ENCODE measurements at regions not wholly inside any gene's neighbourhood (a gene's known extent, or its start where the extent isn't known, plus 50 kb on each side); places are given as distances from the start of the nearest gene placed in this dataset.

GRCh38 chr12:108029051-108029835 lies 99.8 kb upstream of the WSCD2 start:
- no peaks in the 10 kb centered on the region for H3K36me3 Mint-ChIP-seq (ENCODE audit: low read depth)
- no peak overlapping the region for H3K27ac Mint-ChIP-seq (ENCODE audit: unreplicated experiment)
- DNase-seq (ENCODE audit: low spot score): no peak
- peaks cover 2% of the 10 kb centered on the region for H3K27me3 Mint-ChIP-seq (ENCODE audit: low read depth)
- no peak overlapping the region for H3K4me3 Mint-ChIP-seq (ENCODE audit: unreplicated experiment)
- H3K4me1 Mint-ChIP-seq (ENCODE audit: low read depth): no peaks in the 10 kb centered on the region
- H3K9me3 Mint-ChIP-seq (ENCODE audit: low read depth): no peaks in the 10 kb centered on the region
- no peak for TF ChIP-seq CTCF (IDR thresholded peaks at IDR 0.05)

GRCh38 chr12:108033090-108033489 lies 96.0 kb upstream of the WSCD2 start:
- Mint-ChIP-seq H3K36me3 (ENCODE audit: low read depth) (no peaks in the 10 kb centered on the region), H3K4me1 (ENCODE audit: low read depth) (no peaks in the 10 kb centered on the region), H3K27ac (ENCODE audit: unreplicated experiment) (no peak overlapping the region), H3K9me3 (ENCODE audit: low read depth) (no peaks in the 10 kb centered on the region), H3K27me3 (ENCODE audit: low read depth) (peaks cover 4% of the 10 kb centered on the region), H3K4me3 (ENCODE audit: unreplicated experiment) (no peak overlapping the region)
- DNase-seq (ENCODE audit: low spot score): no peak
- no peak for TF ChIP-seq CTCF (IDR thresholded peaks at IDR 0.05)

- H3K27me3 Mint-ChIP-seq (ENCODE audit: low read depth): peaks cover 4% of the 10 kb centered on the region
- DNase-seq (ENCODE audit: low spot score): no peak
- H3K4me1 Mint-ChIP-seq (ENCODE audit: low read depth): no peaks in the 10 kb centered on the region
- H3K36me3 Mint-ChIP-seq (ENCODE audit: low read depth): no peaks in the 10 kb centered on the region
- no peak for TF ChIP-seq CTCF (IDR thresholded peaks at IDR 0.05)
- no peak overlapping the region for H3K27ac Mint-ChIP-seq (ENCODE audit: unreplicated experiment)
- no peaks in the 10 kb centered on the region for H3K9me3 Mint-ChIP-seq (ENCODE audit: low read depth)
- no peak overlapping the region for H3K4me3 Mint-ChIP-seq (ENCODE audit: unreplicated experiment)
Measured at GRCh38 chr12:108035372-108035771, 93.7 kb upstream of the WSCD2 start.

- Mint-ChIP-seq H3K9me3 (ENCODE audit: low read depth) (no peaks in the 10 kb centered on the region), H3K4me1 (ENCODE audit: low read depth) (peaks cover 4% of the 10 kb centered on the region), H3K27ac (ENCODE audit: unreplicated experiment) (no peak overlapping the region), H3K4me3 (ENCODE audit: unreplicated experiment) (no peak overlapping the region), H3K27me3 (ENCODE audit: low read depth) (peaks cover 1% of the 10 kb centered on the region), H3K36me3 (ENCODE audit: low read depth) (no peaks in the 10 kb centered on the region)
- TF ChIP-seq CTCF (IDR thresholded peaks at IDR 0.05): no peak
- DNase-seq (ENCODE audit: low spot score): no peak
Measured at GRCh38 chr12:108037960-108038359, 91.1 kb upstream of the WSCD2 start.

GRCh38 chr12:108039794-108040193 lies 89.3 kb upstream of the WSCD2 start:
- no peaks in the 10 kb centered on the region for H3K9me3 Mint-ChIP-seq (ENCODE audit: low read depth)
- no peaks in the 10 kb centered on the region for H3K36me3 Mint-ChIP-seq (ENCODE audit: low read depth)
- H3K27ac Mint-ChIP-seq (ENCODE audit: unreplicated experiment): no peak overlapping the region
- no peak overlapping the region for H3K4me3 Mint-ChIP-seq (ENCODE audit: unreplicated experiment)
- peaks cover 4% of the 10 kb centered on the region for H3K4me1 Mint-ChIP-seq (ENCODE audit: low read depth)
- H3K27me3 Mint-ChIP-seq (ENCODE audit: low read depth): peaks cover 1% of the 10 kb centered on the region
- DNase-seq (ENCODE audit: low spot score): no peak
- TF ChIP-seq CTCF (IDR thresholded peaks at IDR 0.05): no peak

Data from chondrocyte (in vitro differentiated cells).